Stimulated activated CD8-positive, alpha-beta memory T cell treated with anti-CD3 and anti-CD28 coated beads, Interleukin-4, amount 100 ng/mL, for 4 hours (primary cell): ENCODE measurements at regions not wholly inside any gene's neighbourhood (a gene's known extent, or its start where the extent isn't known, plus 50 kb on each side); places are given as distances from the start of the nearest gene placed in this dataset.
"Not testable (repeated sequence)": the region's sequence is repeated elsewhere in the genome, so short reads cannot be mapped to it uniquely, and the experiment has no call there.

ENCODE experiments used
- DNase-seq, 2 donors: peaks; one replicate each; pipeline ENCODE4 v3.0.0-alpha.2; 2020; ENCODE audit warnings: low read depth in 2 of 2, low spot score in 1 of 2

GRCh38 chr21:35159881-35160280, 110.8 kb upstream of the RUNX1 start:
- no peak for DNase-seq

GRCh38 chr21:35157374-35157773, 108.3 kb upstream of the RUNX1 start:
- DNase-seq = not testable (repeated sequence)

- DNase-seq = no peak
Measured at GRCh38 chr21:35156293-35157278, 107.5 kb upstream of the RUNX1 start.

DNA sequence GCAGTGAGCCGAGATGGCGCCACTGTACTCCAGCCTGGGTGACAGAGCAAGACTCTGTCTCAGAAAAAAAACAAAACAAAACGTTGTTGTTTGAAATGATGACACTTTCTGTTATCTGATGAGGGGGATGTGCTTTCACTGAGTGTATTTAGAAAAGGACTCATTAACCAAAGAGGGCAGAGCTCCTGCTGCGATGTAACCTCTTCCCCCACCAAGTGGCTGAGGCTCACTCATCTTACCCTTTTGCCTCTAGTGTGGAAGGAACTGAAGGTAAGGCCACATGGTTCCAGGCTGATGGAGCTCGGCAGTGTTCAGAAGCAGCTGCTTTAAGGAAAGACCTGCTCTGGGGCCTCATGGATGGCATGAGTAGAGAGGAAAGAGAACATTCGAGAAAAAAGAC, 105.7 kb upstream of the RUNX1 start:
- no peak for DNase-seq

- DNase-seq = no peak
Measured at GRCh38 chr21:35153671-35154070, 104.6 kb upstream of the RUNX1 start.

DNA sequence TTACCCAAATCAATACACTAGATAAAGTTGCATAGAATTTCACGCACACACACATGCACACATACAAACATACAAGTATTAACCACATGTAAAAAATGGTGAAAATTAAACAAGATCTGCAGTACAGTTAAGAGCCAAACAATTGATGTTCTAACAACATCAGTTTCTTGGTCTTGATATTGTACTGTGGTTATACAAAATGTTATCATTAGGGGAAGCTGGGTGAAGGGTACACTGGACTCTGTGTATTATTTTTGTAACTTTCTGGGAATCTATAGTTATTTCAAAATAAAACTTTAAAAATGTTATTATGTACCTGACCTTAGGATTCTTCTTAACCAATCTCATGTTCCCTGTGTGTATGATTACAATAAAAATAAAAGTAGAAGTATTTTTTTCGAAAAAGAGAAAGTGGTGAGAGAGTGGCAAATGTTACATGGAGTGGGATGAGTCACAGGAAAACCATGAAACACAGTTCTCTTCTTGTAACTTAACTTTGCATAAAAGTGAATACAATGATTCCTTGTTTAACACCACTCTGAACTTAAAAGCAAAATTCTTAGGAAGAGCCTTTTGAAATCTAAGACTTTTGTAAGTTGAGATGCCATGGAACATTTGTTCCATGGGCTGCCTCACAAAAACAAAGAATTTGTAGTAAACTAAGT, 101.6 kb upstream of the RUNX1 start:
- no peak for DNase-seq

DNA sequence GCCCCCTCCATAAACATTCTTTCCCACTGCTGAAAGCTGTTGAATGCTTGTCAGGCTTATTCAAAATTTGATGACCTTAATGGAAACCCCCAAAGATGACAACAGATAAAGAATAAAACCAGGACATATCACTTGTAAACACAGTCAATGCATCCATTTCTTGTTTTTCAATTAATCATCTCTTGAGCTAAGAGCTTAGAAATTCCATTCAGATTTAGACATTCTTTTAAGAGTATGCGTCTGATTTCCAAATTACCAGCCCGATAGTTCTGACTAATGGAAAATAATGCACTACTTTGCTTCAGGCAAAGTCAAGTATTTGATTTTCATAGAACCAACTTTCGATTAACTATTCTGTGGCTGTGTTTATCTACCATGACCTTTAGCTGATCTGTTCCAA, 100.6 kb upstream of the RUNX1 start:
- no peak for DNase-seq

DNA sequence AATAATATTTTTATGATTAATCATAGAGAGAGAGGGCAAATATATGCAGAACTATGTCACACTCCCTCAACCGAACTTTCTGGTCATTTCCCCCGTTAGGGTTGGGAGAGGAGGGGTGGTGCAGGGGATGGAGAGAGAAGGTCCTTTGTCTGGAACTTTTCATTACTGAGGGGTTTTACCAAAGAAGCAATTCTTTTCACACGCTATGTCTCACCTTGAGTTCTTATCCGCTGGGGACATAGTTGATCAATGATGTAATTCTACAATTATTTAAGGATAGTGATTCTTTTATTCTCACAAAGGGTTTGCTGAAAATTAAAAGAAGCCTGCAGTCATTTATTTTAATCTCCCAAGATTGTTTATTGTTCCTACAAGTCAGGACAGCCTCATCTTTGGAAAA, 98.3 kb upstream of the RUNX1 start:
- no peak for DNase-seq

- DNase-seq = no peak
Measured at GRCh38 chr21:35145626-35146233, 96.6 kb upstream of the RUNX1 start.

GRCh38 chr21:35144978-35145377, 95.9 kb upstream of the RUNX1 start:
- no peak for DNase-seq

GRCh38 chr21:35142036-35142815, 93.1 kb upstream of the RUNX1 start:
- no peak for DNase-seq

DNA sequence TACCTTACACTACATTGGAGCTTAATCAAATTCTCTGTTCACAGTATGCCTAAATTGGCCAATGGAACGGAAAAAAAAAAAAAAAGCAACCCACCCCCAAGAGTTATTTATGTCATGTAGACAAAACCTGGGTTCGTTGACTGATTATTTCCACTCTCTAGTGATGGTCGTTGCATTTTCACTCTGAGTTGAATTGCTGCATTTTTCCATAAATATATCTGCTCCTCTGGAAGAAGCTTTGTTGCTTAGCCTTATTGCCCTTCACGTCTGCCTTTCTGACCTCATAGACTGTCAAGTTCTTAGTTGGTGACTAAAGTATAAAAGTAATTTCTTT, 90.2 kb upstream of the RUNX1 start:
- DNase-seq = no peak

GRCh38 chr21:35138665-35139381, 89.7 kb upstream of the RUNX1 start:
- peak; percentile 52 to 66 for DNase-seq

DNA sequence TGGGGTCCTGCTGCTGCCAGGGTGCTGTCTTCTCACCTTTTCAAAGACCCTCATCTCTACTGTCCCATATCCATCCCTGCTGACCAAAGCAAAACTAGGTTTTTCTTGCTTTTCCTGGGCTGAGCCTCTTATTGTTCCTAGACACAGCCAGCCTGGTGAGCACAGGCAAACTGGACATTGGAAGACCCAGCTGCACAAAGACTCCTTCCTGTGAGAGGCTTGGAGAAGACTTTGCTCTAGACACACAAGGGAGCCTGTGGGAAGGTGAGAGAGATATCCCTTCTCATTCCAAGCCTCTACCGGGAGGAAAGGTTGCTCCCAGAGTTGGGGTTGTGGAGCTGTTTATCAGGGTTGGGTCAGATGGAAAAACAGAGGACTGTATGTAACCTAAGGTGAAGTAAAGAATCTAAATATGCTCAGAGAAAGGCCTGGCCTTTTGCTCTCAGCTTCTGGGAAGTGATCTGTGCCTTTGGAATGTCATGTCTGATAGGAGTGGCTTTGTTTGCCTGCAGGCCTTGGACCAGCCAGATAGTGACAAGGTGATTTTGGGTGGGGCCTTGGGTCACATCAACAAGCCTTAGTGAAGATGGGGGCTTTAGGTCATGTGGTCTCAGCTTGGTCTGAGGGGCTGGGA, 87.6 kb upstream of the RUNX1 start:
- no peak for DNase-seq

DNA sequence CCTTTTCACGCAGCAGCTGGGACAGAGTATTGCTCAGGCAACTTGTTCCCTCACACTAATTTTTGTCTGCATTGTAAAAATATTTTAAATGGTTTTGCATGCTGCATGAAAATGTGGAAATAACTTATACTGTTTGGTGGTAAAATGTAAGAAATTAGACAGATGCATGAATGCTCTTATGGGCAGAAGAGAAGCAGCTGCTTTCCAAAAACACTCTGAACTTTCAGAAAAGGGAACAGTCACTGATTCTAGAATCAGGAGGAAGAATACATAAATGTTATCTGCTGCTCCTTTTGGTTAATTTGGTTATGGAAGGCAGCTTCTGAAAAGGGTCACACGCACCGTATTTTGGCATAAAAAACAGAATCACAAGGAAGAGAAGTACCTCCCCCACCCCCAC, 87.0 kb upstream of the RUNX1 start:
- DNase-seq = no peak

DNA sequence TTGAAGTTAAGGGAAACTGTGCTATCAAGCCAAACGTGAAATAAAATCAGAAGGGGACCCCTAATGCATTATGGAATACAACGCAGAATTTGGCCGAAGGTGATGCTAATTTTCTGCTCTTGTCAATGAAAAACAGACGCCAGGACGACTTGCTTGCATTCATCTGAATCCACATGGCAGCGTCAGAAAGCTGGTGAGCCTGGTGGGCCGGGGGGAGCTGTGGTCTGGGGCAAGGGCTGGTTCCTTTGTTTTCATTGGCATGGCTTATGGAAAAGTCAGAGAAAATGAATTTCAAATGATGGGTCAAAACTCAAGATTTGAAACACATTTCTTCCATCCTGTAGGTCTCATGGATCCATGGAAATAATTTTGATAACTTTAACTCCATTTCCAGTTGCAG, 86.4 kb upstream of the RUNX1 start:
- DNase-seq = no peak

DNA sequence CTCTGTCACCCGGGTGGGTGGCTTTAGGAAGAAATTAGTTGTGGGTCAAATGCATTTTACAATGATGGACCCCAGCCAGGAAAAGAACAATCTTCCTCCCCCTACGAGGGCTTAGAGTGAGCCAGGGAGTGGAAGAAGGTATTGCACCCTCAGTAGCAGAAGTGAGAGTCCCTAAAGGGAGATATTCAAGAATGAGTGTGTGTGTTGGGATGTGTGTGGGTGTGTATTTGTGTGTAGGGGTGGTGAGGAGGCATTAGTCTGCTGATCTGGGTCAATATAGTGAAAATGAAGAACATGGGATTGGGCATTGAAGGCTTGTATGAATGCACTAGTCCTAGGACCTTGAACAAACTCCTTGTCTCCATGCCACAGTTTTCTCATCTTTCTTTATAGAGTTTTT, 85.2 kb upstream of the RUNX1 start:
- no peak for DNase-seq

- DNase-seq = no peak
Measured at GRCh38 chr21:35128536-35128935, 79.4 kb upstream of the RUNX1 start.

DNA sequence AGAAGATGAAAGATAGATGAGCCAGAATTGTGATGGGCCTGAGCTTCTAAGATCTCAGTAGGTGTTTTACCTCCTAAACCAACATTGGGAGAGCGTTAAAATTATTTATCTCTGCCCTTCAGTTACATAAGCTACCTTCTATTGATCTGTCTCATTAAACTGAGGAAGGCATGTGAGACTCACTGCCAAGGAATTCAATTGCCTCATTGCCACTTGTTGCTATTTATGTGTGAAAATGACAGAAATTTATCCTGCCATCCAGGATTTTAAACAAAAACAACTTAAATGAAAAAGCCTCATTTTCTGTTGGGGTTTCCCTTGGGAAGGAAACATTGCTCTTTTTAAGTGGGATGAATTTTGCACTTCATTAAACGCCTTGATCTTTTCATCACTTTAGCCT, 78.7 kb upstream of the RUNX1 start:
- DNase-seq = no peak

DNA sequence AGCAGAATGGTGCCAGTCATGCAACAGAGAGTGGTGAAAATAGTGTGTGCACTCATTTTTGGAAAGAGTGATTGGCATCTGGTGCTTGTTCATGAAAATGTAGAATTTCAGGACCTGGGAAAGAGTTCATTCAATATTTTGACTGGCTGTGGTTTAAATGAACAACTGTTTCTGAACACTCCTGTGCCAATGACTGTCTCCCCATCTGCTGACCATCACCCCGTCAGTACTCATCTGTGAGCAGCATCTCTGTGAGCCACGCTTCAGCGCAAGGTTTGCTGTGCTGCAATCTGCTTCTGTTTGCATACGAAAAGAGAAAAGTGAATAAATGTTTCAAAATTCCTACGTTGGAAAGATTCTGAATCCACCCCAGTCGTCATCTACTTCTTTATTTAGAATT, 77.9 kb upstream of the RUNX1 start:
- no peak for DNase-seq
